LNCaP clone FGC (cell line): ENCODE measurements at regions not wholly inside any gene's neighbourhood (a gene's known extent, or its start where the extent isn't known, plus 50 kb on each side); places are given as distances from the start of the nearest gene placed in this dataset.

Experiments
- DNase-seq: peaks from one replicate; pipeline ENCODE4 v3.0.0-alpha.2; 2011; ENCODE audit warnings: low read depth
- H3K4me3 ChIP-seq: 2 replicates; pipeline ENCODE4 v1.5.1; 2011; ENCODE audit warnings: mild to moderate bottlenecking, low read depth, low read length, control low read depth
- CTCF ChIP-seq: IDR thresholded peaks from 2 replicates; pipeline ENCODE4 v1.5.1; 2012; ENCODE audit warnings: mild to moderate bottlenecking; ENCODE audit not compliant: control insufficient read depth, insufficient read depth; ENCODE audit errors: extremely low read depth

GRCh38 chr5:116930616-116931015 is 356.0 kb upstream of the SEMA6A start:
- no peak for DNase-seq
- TF ChIP-seq CTCF, result no peak
- no peak overlapping the region for H3K4me3 ChIP-seq

DNA sequence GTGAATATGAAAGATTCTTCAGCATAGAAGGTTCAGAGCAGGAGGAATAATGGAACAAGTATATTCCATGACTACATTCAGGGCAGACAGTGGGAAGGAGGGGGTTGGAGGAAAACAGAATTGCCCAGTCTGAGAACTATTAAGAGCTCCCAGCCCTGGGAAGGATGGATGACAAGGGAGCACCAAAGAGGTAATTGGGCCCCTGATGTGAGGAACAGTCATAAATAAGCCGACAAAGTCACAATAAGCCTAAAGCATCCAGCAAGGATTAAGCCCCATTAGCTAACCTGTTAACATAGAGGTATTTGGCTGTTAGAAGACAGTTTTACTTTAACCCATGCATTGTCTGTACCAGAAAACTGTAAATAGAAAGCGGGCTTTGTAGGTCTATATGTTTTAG is 348.7 kb upstream of the SEMA6A start:
- no peak for TF ChIP-seq CTCF
- H3K4me3 ChIP-seq, result no peak overlapping the region
- DNase-seq, result no peak

- H3K4me3 ChIP-seq, result no peak overlapping the region
- no peak for DNase-seq
- TF ChIP-seq CTCF, result no peak
Observed at GRCh38 chr5:116922532-116922931, 347.9 kb upstream of the SEMA6A start.

DNA sequence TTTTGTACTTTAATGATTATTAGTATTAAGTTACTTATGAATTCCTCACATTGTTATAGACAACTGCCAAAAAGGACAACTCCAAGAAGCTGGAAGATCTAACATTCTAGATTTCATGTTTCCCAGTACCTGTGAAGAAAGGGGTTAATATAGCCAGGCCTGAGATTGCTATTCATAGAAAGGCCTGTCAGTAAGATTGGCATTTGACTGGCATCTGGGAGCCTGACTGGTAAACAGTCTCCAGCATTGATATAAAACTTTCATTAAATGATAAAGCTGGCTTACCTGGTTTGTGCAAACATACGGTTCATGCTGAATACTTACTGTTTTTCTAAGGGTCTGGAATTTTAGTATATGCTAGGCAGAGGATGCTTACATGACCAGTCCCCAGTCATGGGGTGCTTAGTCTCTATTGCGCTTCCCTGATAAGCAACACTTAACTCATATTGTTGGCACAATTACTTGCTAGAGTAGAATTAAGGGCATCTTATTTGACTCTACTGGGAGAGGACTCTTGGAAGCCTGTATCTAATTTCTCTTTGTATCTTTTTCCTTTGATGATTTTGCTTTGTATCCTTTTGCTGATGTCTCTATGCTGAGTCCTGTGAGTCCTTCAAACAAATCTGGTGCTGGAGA is 340.4 kb upstream of the SEMA6A start:
- H3K4me3 ChIP-seq, result no peak overlapping the region
- DNase-seq, result no peak
- TF ChIP-seq CTCF, result no peak

DNA sequence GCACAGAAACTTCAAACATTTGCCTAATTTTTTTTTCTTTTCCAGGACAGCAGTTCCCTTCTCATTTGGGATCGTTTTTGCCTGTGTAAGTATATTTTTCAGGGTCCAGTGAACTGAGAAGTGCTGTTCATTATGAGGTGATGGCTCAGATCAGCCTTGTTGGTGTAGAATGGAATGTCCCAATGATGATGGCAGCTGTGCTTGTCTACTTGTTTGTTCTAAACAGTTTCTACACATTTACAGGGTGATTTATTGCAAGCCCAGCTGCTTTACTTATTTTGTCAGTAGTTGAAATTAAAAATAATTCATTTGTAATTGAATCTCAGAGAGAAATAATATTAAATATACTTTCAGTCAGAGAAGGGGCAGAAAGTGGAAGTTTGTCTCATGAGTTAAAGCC is 337.6 kb upstream of the SEMA6A start:
- TF ChIP-seq CTCF, result no peak

DNA sequence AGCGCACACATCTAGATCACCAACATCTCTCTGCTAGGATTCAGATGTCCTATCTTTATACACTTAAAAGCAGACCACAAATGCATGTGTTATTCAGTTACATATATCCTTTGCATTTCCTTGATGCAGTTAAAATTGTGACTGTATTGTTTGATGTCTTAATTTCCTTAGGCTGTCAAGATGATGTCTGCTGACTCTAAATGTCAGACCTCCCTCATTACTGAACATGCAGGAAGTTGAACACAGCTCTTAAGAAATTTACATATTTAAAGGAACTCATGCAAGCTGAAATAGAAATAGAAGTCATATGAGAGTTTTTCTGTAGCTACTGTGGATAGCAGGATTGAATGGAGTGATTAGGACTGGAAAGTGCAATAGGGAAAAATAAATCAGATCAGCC is 336.5 kb upstream of the SEMA6A start:
- TF ChIP-seq CTCF, result no peak
- H3K4me3 ChIP-seq, result no peak overlapping the region
- DNase-seq, result no peak

More for the DNA sequence above, 337.6 kb upstream of the SEMA6A start:
- H3K4me3 ChIP-seq, result no peak overlapping the region
- DNase-seq, result no peak

DNA sequence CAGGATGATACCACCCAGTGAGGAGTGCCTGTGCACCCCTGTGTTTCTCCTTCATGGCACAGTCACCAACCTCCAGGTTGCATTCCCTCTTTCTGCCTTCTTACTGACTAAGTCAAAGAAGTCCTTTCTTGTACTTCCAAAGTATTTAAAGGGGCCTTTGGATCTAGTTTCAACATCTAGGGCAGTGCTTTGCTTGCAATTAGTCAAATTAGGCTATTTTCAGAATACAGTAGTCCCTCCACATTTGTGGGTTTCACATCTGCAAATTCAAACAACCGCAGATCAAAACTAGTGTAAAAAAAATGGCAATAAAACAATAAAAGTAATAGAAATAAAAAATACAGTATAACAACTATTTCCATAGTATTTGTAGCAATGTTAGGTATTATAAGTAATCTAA is 333.9 kb upstream of the SEMA6A start:
- TF ChIP-seq CTCF, result no peak
- H3K4me3 ChIP-seq, result no peak overlapping the region
- DNase-seq, result no peak
